Loucy (cell line): ENCODE measurements at regions not wholly inside any gene's neighbourhood (a gene's known extent, or its start where the extent isn't known, plus 50 kb on each side); places are given as distances from the start of the nearest gene placed in this dataset.

Experiments used
- EZH2phosphoT487 ChIP-seq: fragments of 200-600 bp; IDR thresholded peaks from 2 replicates; pipeline ENCODE4 v1.6.1; 2018; ENCODE audit warnings: antibody characterized with exemption, mild to moderate bottlenecking, moderate library complexity, borderline replicate concordance
- TF ChIP-seq, protein P1 (sequence below): fragments of 200-600 bp; sonication (generic); conservative IDR thresholded peaks from 2 replicates; pipeline ENCODE4 v1.5.1; 2014; ENCODE audit warnings: mild to moderate bottlenecking, antibody characterized with exemption, low read length

DNA sequence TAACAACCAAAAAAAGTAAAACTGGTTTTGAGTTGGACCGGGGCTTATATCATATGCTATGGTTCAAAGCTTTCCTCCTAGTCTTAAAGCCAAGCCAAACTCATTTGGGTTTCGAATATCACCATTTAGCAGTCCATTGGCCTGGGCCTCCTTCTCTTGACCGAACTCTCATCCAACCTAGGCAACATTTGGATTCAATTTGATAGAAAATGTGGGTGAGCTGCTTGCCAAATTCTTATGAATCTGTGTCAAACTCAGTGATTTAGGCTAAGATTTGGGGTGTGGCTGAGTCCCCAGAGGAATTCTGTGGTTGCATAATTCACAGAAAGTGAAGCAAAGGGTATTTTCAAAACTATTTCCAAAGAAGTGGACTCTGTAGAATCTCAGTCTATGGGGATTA lies 83.7 kb downstream of the BLID start:
- TF ChIP-seq, protein P1, sequence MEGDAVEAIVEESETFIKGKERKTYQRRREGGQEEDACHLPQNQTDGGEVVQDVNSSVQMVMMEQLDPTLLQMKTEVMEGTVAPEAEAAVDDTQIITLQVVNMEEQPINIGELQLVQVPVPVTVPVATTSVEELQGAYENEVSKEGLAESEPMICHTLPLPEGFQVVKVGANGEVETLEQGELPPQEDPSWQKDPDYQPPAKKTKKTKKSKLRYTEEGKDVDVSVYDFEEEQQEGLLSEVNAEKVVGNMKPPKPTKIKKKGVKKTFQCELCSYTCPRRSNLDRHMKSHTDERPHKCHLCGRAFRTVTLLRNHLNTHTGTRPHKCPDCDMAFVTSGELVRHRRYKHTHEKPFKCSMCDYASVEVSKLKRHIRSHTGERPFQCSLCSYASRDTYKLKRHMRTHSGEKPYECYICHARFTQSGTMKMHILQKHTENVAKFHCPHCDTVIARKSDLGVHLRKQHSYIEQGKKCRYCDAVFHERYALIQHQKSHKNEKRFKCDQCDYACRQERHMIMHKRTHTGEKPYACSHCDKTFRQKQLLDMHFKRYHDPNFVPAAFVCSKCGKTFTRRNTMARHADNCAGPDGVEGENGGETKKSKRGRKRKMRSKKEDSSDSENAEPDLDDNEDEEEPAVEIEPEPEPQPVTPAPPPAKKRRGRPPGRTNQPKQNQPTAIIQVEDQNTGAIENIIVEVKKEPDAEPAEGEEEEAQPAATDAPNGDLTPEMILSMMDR: no peak
- no peak for TF ChIP-seq EZH2phosphoT487
